NCI-H82 treated with DMSO at 0.1 percent for 48 hours (cell line): ENCODE measurements at regions not wholly inside any gene's neighbourhood (a gene's known extent, or its start where the extent isn't known, plus 50 kb on each side); places are given as distances from the start of the nearest gene placed in this dataset.

Experiments
- DNase-seq: peaks from one replicate; lab custom pipeline; 2025; ENCODE audit not compliant: unreplicated experiment; lab: John Stamatoyannopoulos, UW

DNA sequence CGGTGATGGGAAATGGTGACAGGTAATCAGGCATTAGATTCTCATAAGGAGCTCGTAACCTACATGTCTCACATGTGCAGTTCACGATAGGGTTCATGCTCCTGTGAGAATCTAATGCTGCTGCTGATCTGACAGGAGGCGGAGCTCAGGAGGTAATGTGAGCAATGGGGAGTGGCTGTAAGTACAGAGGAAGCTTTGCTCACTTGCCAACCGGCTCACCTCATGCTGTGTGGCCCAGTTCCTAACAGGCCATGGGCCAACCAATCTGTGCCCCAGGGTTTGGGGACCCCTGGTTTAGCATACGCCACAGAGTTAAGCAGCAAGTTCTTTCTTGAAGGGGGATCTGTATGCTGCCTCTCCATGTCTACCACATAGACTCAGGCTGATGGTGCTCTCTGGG is 133.1 kb downstream of the IQUB start:
- no peak for DNase-seq

DNA sequence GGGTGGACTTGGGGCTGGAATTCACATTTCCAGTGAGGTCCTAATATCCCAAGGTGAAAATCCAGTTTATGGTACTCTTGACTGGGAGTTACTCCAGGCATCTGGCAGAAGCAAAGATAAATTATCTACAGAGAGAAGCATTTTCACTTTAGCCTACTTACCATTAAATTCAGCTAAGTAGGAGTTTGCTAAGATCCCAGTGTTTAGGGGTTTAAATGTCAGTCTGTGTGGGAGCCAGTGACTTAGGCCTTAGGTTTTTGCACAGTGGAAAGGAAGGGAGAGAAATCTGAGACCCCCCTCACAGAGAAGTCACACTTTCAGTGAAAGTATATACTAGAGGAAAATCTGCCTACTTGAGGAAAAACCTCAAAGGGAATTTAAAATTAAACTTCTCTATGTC is 134.2 kb downstream of the IQUB start:
- DNase-seq, result no peak

DNA sequence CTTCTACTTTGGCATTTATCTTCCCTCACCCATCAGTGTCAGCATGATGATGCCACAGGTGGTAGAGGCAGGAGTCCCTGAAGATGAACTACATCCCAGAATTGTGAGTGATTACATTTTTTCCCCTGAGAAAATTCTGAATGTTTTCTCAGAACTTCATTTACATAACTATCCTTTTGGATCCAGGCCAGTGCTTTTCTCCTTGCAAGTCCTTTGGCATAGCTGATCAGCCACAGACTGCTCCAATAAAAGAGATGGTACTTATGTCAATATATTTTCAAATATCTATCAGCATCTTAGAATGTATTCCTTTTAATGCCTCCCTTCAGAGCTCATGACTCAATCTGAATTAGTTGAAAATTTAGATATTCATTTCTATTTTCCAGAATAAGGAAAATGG is 135.5 kb downstream of the IQUB start:
- DNase-seq, result no peak

DNA sequence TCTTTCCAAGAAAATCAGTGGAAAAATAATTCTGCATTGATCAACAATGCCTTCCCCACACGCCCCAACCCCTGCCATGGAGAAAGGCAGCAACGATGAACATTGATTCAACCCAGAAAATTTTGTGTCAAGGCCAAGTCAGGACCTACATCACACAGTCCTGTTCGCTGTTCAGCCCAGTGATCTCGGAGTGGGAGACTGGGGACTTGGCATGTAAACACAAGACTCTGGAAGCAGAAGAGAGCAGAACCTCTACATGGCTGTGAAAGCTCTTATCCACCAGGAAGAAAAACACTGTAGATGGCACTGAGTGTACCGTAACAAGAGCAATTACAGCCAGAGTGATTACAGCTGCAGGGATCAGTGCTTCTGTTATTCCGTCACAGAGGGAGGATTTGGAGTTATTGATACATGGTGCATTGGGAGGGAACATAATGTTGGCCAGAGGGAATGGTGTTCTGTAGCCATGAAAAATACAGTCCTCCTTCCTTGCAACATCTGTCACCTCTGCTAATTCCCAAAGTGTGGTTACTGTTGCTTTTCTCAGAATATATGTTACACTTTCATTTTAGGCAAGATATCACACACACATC is 136.6 kb downstream of the IQUB start:
- no peak for DNase-seq

DNA sequence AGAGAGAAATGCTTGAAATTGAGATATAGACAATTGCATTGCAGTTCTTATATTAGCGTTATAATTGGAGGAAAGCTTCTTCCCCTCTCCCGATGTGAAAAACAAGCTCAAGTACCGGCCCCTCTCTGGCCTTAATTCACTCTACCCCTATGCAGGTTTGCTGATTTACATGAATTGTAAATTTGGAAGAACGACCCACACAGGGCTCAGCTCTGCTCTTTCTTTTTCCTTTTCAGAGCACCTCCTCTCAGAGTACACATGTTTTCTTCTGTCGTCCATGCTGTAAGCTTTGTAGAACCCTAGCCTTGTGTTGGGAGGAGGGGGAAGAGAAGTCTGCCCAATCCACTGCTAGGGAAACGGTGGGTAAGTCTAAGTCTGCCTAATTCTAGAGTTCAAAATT is 140.8 kb downstream of the IQUB start:
- DNase-seq, result no peak

DNA sequence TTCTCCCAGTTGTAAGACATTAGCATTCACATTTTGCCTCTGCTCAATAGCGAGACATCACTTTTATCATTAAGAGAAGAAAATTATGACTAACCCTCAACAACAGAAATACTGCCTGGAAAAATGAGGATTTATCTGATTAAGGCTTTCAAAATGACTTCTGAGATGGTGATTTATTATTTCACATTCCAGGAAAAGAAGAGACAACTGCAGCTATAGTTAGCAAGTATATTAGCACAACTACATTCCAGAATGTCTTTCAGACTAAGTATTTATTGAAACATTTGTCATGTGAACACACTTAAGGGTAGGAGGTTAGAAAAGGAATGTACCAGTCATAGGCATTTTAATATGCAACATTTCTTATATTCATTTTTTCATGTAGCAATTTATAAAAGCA is 162.0 kb downstream of the IQUB start:
- DNase-seq, result no peak

DNA sequence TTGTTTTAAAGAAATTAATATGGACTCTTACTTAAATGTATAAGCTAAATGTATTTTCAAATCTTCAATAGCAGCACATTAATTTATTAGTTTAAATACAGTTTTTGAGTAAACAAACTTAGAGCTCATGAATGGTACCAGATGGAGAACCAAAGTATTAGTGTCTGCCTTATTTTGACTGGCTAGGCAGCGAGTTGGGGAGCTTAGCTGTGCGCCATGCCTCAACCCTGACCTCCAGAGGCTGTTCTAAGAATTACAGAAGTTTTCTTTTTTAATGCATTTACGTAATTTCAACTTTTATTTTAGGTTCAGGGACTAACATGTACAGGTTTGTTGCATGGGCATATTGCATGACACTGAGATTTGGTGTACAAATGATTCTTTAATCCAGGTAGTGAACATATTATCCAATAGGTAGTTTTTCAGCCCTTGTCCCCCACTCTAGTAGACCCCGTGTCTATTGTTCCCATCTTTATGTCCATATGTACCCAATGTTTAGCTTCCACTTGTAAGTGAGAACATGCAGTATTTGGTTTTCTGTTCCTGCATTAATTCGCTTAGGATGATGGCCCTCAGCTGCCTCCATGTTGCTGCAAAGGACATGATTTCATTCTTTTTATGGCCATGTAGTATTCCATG is 166.8 kb downstream of the IQUB start:
- no peak for DNase-seq

DNA sequence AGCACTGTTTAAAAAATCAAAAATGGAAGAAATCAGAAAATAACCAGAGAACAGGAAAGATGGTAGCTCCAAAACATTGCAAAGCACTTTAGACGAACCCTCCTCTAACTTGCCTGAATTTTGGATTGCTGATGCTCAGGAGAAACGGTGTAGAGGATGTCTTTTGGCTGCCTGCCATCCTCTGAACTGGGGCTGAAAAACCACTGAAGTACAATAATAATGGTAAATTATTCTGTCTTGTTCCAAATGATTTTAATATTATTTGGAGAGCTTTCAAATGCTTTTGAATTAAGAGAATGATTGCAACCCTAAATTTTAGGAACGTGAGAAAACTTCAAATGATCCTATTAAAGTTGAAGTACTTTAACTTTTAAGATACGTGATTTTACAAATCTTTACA is 167.3 kb upstream of the SLC13A1 start:
- DNase-seq, result no peak

DNA sequence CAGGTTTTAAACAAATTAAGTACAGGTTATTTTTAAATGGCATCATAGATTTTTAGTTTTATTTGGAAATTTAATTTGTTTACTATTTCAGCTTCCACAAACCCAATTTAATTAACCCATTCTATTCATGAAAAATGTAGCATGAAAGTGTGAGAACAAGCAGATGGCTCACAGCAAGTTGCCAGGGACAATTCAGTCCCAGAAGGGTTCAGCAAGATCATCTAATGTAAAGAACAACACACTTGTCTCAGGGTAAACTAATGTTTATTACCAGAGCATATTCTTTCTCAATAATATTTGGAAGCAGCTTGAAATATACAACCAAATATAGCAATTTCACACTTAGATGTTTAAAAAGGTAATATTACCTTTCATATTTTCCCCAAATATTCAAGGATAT is 166.9 kb upstream of the SLC13A1 start:
- DNase-seq, result no peak

DNA sequence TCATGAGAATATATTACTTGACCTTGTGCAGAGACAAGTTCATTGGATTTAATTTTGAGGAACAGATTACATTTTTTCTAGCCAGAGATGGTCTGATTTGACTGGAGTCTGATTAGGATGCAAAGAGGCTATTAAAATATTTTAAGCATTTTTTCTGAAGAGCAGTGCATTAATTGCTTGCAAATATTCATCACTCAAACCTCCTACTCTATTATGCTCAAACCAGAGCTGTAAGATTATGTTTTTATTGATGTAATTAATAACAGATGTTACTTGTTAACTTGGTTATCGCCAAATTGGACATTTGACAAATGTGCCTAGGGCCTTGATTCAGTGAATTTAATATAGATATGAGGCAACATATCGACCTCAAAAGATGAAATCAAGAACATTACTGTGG is 160.9 kb upstream of the SLC13A1 start:
- DNase-seq, result no peak

DNA sequence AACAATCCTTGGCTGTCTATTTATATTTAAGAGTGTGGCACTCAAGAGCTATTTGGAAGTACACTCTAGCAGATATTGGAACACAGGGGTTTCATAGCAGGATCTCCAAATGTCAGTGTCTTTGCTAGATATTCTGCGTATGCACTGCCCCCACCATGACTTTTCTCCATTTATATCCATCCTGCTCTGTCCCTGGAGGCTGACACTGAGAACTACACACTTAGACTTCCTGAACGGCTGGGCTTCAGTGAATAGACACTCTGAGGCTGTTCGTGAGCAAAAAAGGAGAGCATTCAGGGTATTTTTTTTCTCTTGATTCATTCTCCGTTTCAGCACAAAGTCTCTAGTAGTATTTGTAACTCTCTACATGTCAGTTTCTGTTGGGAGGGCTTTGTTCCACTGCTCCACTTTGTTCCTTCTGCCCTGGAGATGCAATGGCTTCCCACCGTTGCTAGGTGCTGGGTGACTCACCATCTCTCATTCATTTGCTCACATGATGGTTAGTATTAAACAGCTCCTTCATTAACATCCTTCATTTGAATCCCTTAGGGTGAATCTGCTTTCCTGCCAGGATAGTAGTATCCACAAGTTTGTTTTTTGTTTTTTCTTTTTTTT is 155.9 kb upstream of the SLC13A1 start:
- no peak for DNase-seq

DNA sequence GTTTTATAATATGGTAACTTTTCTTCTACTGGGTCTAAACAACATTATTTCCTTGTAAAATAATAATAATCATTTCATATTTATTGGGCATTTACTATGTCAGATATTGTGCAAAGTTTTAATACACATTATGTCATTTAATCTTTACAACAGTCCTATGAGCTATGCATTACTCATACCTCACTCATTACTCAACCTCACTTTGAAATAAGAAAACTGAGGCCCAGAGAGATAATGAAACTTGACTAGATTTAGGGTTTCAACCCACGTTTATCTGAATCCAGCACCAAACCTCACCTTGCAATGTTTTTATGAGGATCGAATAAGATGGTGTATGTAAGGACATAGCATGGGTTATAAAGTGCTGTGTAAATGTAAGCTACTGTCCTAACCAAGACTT is 153.2 kb upstream of the SLC13A1 start:
- no peak for DNase-seq

DNA sequence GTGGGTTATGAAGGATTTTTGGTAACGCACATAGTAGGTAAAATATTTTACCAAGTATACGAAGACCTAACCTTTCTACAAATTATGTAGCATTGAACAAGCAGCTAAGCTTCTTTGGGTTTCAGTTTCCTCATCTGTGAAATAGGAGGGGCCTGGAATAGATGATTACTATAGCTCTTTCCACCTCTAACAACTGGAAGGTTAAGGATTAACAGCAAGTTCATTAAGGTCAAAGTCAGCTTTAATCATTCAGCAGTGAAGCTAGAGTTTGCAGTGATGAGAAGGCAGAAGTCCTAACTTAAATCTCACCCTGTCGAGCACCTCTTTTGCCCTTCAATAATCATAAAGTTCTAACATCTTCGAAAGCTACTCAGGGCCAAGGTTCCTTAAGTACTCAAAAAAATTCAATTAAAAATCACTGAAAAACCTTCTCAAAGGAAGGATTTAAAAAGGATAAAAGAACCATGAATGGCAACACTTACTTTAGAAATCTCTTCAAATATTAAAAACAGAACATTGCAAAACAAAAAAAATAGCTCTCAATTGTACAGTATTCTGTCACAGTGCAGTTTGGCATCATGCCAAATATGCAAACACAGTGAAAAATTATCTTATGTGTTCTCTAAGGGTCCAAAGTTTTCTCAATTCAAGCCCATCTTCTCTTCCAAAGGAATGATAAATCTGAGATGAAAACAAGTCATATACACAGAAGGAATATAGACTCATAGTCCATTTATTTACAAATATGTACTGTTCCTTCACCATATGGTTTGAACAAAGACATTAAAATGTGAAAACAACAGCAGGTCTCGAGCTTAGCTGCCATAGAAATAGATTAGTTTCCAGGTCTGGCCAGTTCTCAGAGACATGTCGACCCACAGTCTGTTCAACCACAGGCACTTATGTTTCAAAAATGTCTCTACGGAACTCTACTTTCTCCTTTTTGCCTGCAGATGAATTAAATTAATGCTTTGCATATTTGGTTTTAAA is 152.0 kb upstream of the SLC13A1 start:
- DNase-seq, result peak; percentile 56

DNA sequence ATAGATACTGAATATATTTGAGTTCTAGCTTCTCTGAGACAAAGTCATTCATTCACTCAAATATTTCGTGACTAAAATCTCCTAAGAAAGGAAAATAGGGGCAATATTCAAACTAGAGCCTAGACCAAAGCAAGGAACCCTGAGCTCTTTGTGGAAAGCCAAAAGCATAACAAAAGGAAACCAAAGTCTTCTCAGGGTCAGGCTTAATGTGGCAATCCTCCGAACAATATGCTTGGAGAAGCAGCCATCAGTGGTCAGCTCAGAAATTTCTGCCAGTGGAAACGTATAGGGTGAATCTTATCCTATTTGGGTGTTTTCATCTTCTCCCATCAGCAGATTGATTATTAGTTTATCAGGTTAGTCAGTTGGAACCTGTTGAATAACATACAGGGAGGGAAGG is 151.3 kb upstream of the SLC13A1 start:
- DNase-seq, result no peak

DNA sequence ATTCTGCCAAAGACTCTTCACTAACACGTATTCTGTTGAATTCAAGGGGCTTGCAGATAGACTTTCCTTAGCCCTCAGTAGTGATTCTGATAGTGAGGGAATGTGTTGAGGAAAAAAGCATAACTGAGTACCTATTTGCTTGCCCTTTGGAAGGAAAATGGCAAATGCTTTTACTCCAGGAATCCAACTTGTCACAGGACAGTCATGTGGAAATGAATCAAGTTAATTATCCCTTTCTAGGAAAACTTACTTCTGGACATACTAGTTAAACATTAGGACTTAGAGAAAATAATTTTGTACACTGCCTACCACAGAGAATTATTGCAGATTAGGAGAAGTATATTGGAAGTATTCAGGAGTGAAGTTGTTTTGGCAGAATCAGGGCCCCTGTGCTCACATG is 148.9 kb upstream of the SLC13A1 start:
- no peak for DNase-seq

DNA sequence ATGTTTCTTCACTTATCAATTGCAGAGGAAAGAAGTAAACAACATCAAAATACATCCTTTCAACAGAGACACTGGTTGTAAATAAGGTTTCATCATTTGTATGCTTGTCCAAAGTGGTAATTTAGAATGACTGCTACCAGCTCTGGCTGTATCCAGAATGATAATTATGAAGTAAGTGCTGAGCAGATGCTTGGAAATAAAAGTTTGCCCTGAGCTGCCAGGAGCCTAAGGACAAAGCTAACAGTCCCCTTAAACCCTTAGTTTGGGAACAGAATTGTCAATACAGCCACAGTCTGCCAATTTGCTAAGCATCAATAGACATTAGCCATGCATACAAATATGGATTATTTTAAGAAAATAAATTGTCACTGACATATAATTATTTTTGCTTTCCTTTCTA is 147.0 kb upstream of the SLC13A1 start:
- no peak for DNase-seq

DNA sequence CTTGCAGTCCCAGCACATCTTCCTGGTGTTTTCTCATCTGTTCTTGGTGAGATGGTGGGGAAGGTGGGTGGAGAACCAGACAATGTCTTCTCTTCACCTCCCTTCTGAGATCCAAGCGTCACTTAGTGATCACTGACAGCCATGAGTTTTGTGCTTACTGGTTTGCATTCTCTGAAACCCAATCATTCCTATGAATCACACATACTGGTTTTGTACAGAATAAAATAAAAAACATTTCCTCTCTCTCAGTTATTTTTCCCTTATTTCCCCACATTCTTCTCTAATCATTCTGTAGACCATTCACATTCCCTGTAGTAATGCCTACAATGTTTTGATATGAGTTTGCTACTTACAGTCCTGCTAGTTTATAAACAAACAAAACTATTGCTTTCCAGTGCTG is 143.8 kb upstream of the SLC13A1 start:
- no peak for DNase-seq

DNA sequence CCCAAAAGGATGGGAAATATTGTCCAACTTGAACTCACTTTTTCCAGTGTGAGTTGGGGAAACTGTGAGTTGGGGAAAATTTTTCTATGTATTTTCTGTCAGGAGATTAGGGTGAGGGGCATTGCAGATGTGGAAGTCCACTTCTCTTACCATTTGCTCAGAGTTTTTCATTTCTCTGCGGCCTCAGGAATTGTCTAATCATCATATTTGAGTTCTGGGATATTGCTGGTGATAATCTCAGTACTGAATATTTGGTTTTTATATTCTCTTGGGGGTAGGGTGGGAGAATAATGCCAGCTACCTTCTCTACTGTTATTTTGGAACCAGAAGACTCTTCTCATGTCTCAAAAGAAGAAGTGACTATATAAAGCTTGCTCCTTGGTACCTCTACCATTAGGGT is 141.3 kb upstream of the SLC13A1 start:
- no peak for DNase-seq

DNA sequence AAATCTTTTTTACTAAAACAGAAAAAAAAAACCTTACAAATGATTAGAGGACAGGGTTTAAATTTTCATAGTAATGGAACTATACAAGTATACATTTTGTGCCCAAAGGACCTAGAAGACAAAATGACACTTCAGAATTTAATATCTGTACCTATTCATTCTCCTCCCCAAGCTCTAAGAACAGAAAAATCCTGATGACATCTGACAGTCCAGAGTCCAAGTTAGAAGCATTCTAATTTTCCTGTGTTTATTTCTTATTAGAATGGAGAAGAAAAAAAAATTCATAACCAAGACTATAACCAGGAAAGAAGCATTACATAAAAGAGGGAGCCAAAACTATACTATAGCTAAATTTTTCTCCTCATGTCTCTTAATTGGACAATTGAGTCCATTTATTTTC is 138.9 kb upstream of the SLC13A1 start:
- no peak for DNase-seq

DNA sequence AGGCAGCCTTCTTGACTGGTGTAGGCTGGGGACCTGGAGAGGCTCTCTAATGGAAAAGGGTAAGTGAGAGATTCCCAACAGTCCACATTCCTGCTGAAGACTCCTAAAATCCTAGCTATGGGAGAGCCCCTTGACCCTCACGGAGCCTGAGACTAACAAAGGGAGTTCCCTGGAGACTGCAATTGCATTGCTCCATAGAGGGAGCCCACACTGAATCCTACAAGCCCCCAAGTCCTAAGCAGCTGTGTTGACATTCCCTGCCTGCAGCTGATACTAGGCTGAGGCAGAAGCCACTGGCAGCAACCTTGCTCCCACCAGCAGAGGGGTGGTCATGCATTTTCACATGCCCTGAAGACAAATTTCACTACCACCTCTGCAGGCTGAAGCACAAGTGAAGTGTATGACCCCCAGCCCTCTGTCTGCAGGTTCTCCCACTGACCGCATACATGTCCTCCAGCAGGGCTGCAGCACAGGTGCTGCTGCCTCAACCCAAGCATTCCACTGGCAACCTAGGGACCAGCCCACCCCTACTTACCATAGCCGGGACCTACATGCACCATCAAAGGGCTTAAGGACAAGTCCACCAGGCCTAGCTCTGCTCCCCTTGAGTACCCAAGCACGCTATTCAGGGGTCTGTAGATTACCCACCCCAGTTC is 130.3 kb upstream of the SLC13A1 start:
- no peak for DNase-seq

DNA sequence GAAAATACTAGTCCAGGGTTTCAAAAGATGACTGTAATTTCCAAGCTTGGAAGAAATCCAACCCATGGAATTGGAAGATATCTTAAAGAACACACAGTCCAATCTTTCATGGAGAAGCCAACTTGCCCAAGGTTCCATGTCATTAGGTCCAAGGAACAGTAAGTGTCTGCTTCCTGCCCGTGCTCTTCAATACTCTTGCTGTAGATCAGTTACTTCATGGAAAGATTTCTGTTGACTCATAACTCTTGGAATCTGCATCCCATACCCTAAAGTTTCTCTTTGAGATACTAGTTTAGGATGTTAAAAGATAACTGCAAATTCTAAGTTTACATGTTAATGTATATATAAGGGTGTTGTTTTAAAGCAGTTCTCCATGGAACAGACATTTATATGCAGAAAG is 127.9 kb upstream of the SLC13A1 start:
- no peak for DNase-seq
